NCI-H2171 (cell line): ENCODE measurements at regions not wholly inside any gene's neighbourhood (a gene's known extent, or its start where the extent isn't known, plus 50 kb on each side); places are given as distances from the start of the nearest gene placed in this dataset.

ENCODE experiments used
- DNase-seq: peaks from one replicate; lab custom pipeline; 2025; lab: John Stamatoyannopoulos, UW

- DNase-seq, result no peak
These were observed 270.1 kb downstream of the SOX9 start for GRCh38 chr17:72390675-72391508.

GRCh38 chr17:72392056-72393010 is 271.5 kb downstream of the SOX9 start:
- no peak for DNase-seq

- no peak for DNase-seq
These were observed 272.7 kb downstream of the SOX9 start for GRCh38 chr17:72393553-72393952.

- no peak for DNase-seq
These were observed 273.7 kb downstream of the SOX9 start for GRCh38 chr17:72394531-72394930.

GRCh38 chr17:72396121-72396520 is 275.3 kb downstream of the SOX9 start:
- no peak for DNase-seq

GRCh38 chr17:72397223-72397667 is 276.4 kb downstream of the SOX9 start:
- DNase-seq, result no peak

- no peak for DNase-seq
These were observed 276.9 kb downstream of the SOX9 start for GRCh38 chr17:72397687-72398086.

- DNase-seq, result no peak
These were observed 278.3 kb downstream of the SOX9 start for GRCh38 chr17:72399023-72399607.

GRCh38 chr17:72399608-72400487 is 279.0 kb downstream of the SOX9 start:
- DNase-seq, result no peak

GRCh38 chr17:72400488-72400827 is 279.6 kb downstream of the SOX9 start:
- DNase-seq, result no peak

- DNase-seq, result no peak
These were observed 280.0 kb downstream of the SOX9 start for GRCh38 chr17:72400863-72401262.

GRCh38 chr17:72401883-72402726 is 281.3 kb downstream of the SOX9 start:
- no peak for DNase-seq

GRCh38 chr17:72402727-72403210 is 281.9 kb downstream of the SOX9 start:
- no peak for DNase-seq

GRCh38 chr17:72403713-72404209 is 282.9 kb downstream of the SOX9 start:
- no peak for DNase-seq

GRCh38 chr17:72404872-72405271 is 284.1 kb downstream of the SOX9 start:
- DNase-seq, result no peak

- DNase-seq, result no peak
These were observed 284.9 kb downstream of the SOX9 start for GRCh38 chr17:72405662-72406230.

GRCh38 chr17:72406498-72406897 is 285.7 kb downstream of the SOX9 start:
- no peak for DNase-seq

GRCh38 chr17:72407336-72407909 is 286.6 kb downstream of the SOX9 start:
- DNase-seq, result peak; percentile 91

- DNase-seq, result no peak
These were observed 287.1 kb downstream of the SOX9 start for GRCh38 chr17:72407931-72408330.

- no peak for DNase-seq
These were observed 287.8 kb downstream of the SOX9 start for GRCh38 chr17:72408641-72409040.
